WTC11 (cell line): ENCODE measurements at regions not wholly inside any gene's neighbourhood (a gene's known extent, or its start where the extent isn't known, plus 50 kb on each side); places are given as distances from the start of the nearest gene placed in this dataset.

Source experiments
- ATAC-seq: fragments of 200-7000 bp; cut with Tn5 transposase; 2 replicates; pipeline ENCODE4 v1.10.0; 2021; ENCODE audit warnings: mild to moderate bottlenecking, moderate library complexity
- CTCF ChIA-PET: fragments of 300-600 bp; sonication (Branson Sonifier 250); formaldehyde crosslinking; loops from one replicate; lab custom pipeline; 2021; ENCODE audit warnings: antibody characterized with exemption; lab: Charles Lee
- POLR2A ChIA-PET: fragments of 350-600 bp; sonication (Branson Sonifier 250); formaldehyde crosslinking; loops from one replicate; lab custom pipeline; 2021; ENCODE audit warnings: antibody characterized with exemption; lab: Charles Lee
- DNase-seq: peaks from one replicate; pipeline ENCODE4 v3.0.0; 2021; ENCODE audit warnings: low spot score
- H3K27ac Mint-ChIP-seq: 2 replicates; pipeline ENCODE4 v1.8.0; 2021; ENCODE audit warnings: mixed read lengths
- H3K27me3 Mint-ChIP-seq: 2 replicates; pipeline ENCODE4 v1.8.0; 2021; ENCODE audit warnings: low read depth, mild to moderate bottlenecking, moderate library complexity, mixed read lengths
- H3K36me3 Mint-ChIP-seq: 2 replicates; pipeline ENCODE4 v1.8.0; 2021; ENCODE audit warnings: mixed read lengths
- H3K4me1 Mint-ChIP-seq: 2 replicates; pipeline ENCODE4 v1.8.0; 2022; ENCODE audit warnings: mixed read lengths
- H3K4me3 Mint-ChIP-seq: 2 replicates; pipeline ENCODE4 v1.8.0; 2021; ENCODE audit warnings: mild to moderate bottlenecking, moderate library complexity, mixed read lengths
- H3K9me3 Mint-ChIP-seq: 2 replicates; pipeline ENCODE4 v1.8.0; 2021; ENCODE audit warnings: mixed read lengths
- ARID4B ChIP-seq: sonication (generic); formaldehyde crosslinking; IDR thresholded peaks from 2 replicates; pipeline ENCODE4 v1.8.0; 2023; ENCODE audit warnings: missing genetic modification reagents, mild to moderate bottlenecking, borderline replicate concordance
- ATF6 ChIP-seq: sonication (generic); formaldehyde crosslinking; IDR thresholded peaks from 2 replicates; pipeline ENCODE4 v1.8.1; 2023; ENCODE audit warnings: mild to moderate bottlenecking, missing genetic modification reagents
- CREB1 ChIP-seq: sonication (generic); formaldehyde crosslinking; IDR thresholded peaks from 2 replicates; pipeline ENCODE4 v1.8.0; 2023; ENCODE audit warnings: mild to moderate bottlenecking, missing genetic modification reagents
- ELF4 ChIP-seq: sonication (generic); formaldehyde crosslinking; IDR thresholded peaks from 2 replicates; pipeline ENCODE4 v1.8.1; 2022; ENCODE audit warnings: low read depth, mild to moderate bottlenecking, moderate library complexity, missing genetic modification reagents
- GABPB1 ChIP-seq: sonication (generic); formaldehyde crosslinking; IDR thresholded peaks from 2 replicates; pipeline ENCODE4 v1.8.1; 2023; ENCODE audit warnings: mild to moderate bottlenecking, missing genetic modification reagents
- KAT7 ChIP-seq: sonication (generic); formaldehyde crosslinking; IDR thresholded peaks from 2 replicates; pipeline ENCODE4 v1.8.1; 2023; ENCODE audit warnings: missing genetic modification reagents, mild to moderate bottlenecking, borderline replicate concordance
- PRDM15 ChIP-seq: sonication (generic); formaldehyde crosslinking; IDR thresholded peaks from 2 replicates; pipeline ENCODE4 v1.8.0; 2022; ENCODE audit warnings: missing genetic modification reagents
- SOX15 ChIP-seq: fragments of 250-450 bp; sonication (Bioruptor Pico); IDR thresholded peaks from 2 replicates; pipeline ENCODE4 v1.9.0; 2021; ENCODE audit warnings: mild to moderate bottlenecking
- TEAD1 ChIP-seq: sonication (generic); formaldehyde crosslinking; IDR thresholded peaks from 2 replicates; pipeline ENCODE4 v1.8.0; 2022; ENCODE audit warnings: mild to moderate bottlenecking, missing genetic modification reagents
- USF1 ChIP-seq: sonication (generic); formaldehyde crosslinking; IDR thresholded peaks from 2 replicates; pipeline ENCODE4 v1.8.0; 2022; ENCODE audit warnings: mild to moderate bottlenecking, missing genetic modification reagents
- ZBTB43 ChIP-seq: sonication (generic); formaldehyde crosslinking; IDR thresholded peaks from 2 replicates; pipeline ENCODE4 v1.8.1; 2023; ENCODE audit warnings: mild to moderate bottlenecking, missing genetic modification reagents
- ZNF425 ChIP-seq: fragments of 250-450 bp; sonication (Bioruptor Pico); conservative IDR thresholded peaks from 2 replicates; pipeline ENCODE4 v1.9.0; 2021; ENCODE audit warnings: mild to moderate bottlenecking
- ZNF512 ChIP-seq: sonication (generic); formaldehyde crosslinking; IDR thresholded peaks from 2 replicates; pipeline ENCODE4 v1.8.1; 2022; ENCODE audit warnings: missing genetic modification reagents, borderline replicate concordance

- Mint-ChIP-seq H3K9me3 (no peaks in the 10 kb centered on the region), H3K36me3 (no peaks in the 10 kb centered on the region), H3K4me3 (no peak overlapping the region), H3K27ac (no peak overlapping the region), H3K4me1 (peaks cover 3% of the 10 kb centered on the region; the same call in 1 of the 2 replicates), H3K27me3 (no peaks in the 10 kb centered on the region)
- ChIA-PET POLR2A (no interaction called here), CTCF (interaction anchor here (0.6 kb wide), 1 partner anchor 1064 kb away, joined by 3 read pairs; no protein-coding TSS in a partner anchor)
- TF ChIP-seq ZNF512 (CRISPR knock-in tag), result no peak
- no peak for TF ChIP-seq GABPB1 (CRISPR knock-in tag)
- no peak for TF ChIP-seq USF1
- no peak for TF ChIP-seq ZNF425 (CRISPR knock-in tag)
- TF ChIP-seq KAT7 (CRISPR knock-in tag), result no peak
- no peak for TF ChIP-seq ELF4 (CRISPR knock-in tag)
- ATAC-seq (no peak), DNase-seq (no peak)
Measured at GRCh38 chr2:8620611-8621382, 61.1 kb upstream of the ID2 start.

GRCh38 chr2:8622199-8622911, 59.5 kb upstream of the ID2 start:
- ChIA-PET CTCF (no interaction called here), POLR2A (interaction anchor here (0.6 kb wide), 1 partner anchor 529 kb away, joined by 3 read pairs; no protein-coding TSS in a partner anchor)
- H3K27ac Mint-ChIP-seq, result no peak overlapping the region
- TF ChIP-seq PRDM15 (CRISPR knock-in tag) (no peak), ARID4B (CRISPR knock-in tag) (no peak), CREB1 (CRISPR knock-in tag) (no peak), SOX15 (no peak), TEAD1 (CRISPR knock-in tag) (no peak), ATF6 (CRISPR knock-in tag) (no peak), ZBTB43 (CRISPR knock-in tag) (no peak)

More at GRCh38 chr2:8622199-8622911, 59.5 kb upstream of the ID2 start:
- Mint-ChIP-seq H3K4me1 (peaks cover 3% of the 10 kb centered on the region; the same call in 1 of the 2 replicates), H3K4me3 (no peak overlapping the region), H3K9me3 (no peaks in the 10 kb centered on the region), H3K27me3 (no peaks in the 10 kb centered on the region), H3K36me3 (no peaks in the 10 kb centered on the region)
- ATAC-seq (no peak), DNase-seq (no peak)
